Upper lobe of left lung (tissue), 6 donors: ENCODE measurements at regions not wholly inside any gene's neighbourhood (a gene's known extent, or its start where the extent isn't known, plus 50 kb on each side); places are given as distances from the start of the nearest gene placed in this dataset.

ENCODE experiments used
- ATAC-seq, 2 donors: fragments of 200-7000 bp; cut with Tn5 transposase; one replicate each; pipeline ENCODE4 v1.9.1; 2022; ENCODE audit warnings: mild to moderate bottlenecking in 2 of 2, moderate library complexity in 2 of 2; ENCODE audit not compliant: low FRiP score in 2 of 2
- DNase-seq, 2 donors: peaks; one replicate each; pipeline ENCODE4 v3.0.0-alpha.2; 2019 to 2020
- H3K27ac ChIP-seq, 4 donors: fragments of 200-600 bp; sonication (generic); one replicate each; pipeline ENCODE4 v1.5.1; 2016 to 2019
- H3K27me3 ChIP-seq, 4 donors: fragments of 200-600 bp; sonication (generic); one replicate each; pipeline ENCODE4 v1.5.1; 2017 to 2019
- H3K36me3 ChIP-seq, 4 donors: fragments of 200-600 bp; sonication (generic); one replicate each; pipeline ENCODE4 v1.5.1; 2016 to 2019
- H3K4me1 ChIP-seq, 4 donors: fragments of 200-600 bp; sonication (generic); one replicate each; pipeline ENCODE4 v1.5.1; 2018 to 2019
- H3K4me3 ChIP-seq, 4 donors: fragments of 200-600 bp; sonication (generic); one replicate each; pipeline ENCODE4 v1.5.1; 2017 to 2019; ENCODE audit warnings: mild to moderate bottlenecking in 2 of 4, moderate library complexity in 1 of 4
- H3K9me3 ChIP-seq, 4 donors: fragments of 200-600 bp; sonication (generic); one replicate each; pipeline ENCODE4 v1.5.1; 2018 to 2019
- CTCF ChIP-seq, 6 experiments: fragments of 450-650 bp in 4 of 6; fragments of 200-600 bp in 2 of 6; sonication (generic) in 2 of 6; IDR thresholded peaks; one replicate each; pipeline ENCODE4 v1.5.1; 2016 to 2019; ENCODE audit warnings: antibody characterized with exemption in 6 of 6
- EP300 ChIP-seq, 4 donors: sonication (generic); formaldehyde crosslinking; IDR thresholded peaks; one replicate each; pipeline ENCODE4 v1.5.1; 2017; ENCODE audit warnings: antibody characterized with exemption in 4 of 4, control low read depth in 2 of 4
- POLR2A ChIP-seq, 4 donors: fragments of 450-650 bp; IDR thresholded peaks; one replicate each; pipeline ENCODE4 v1.5.1; 2016 to 2017; ENCODE audit warnings: antibody characterized with exemption in 4 of 4, mild to moderate bottlenecking in 2 of 4
- POLR2AphosphoS5 ChIP-seq, 2 donors: sonication (generic); formaldehyde crosslinking; IDR thresholded peaks; one replicate each; pipeline ENCODE4 v1.5.1; 2017; ENCODE audit warnings: antibody characterized with exemption in 2 of 2
- whole genome bisulfite sequencing, 2 donors: methylation state at CpG; one replicate each; pipeline ENCODE4 v1.1.5; 2017 to 2018; 5-methylcytosine and 5-hydroxymethylcytosine counted together
- donor health status: DM: no; HTN: no; CAD: no; lungs with moderate emphysema.
- donor health status: DM: no; HTN: yes; CAD: no; lungs with severe emphysema.

- H3K4me3 ChIP-seq: no peak overlapping the region
Observed at GRCh38 chr7:16365177-16365576, 56.2 kb downstream of the CRPPA start.

GRCh38 chr7:16359216-16359615, 62.1 kb downstream of the CRPPA start:
- DNase-seq: no peak
- H3K27me3 ChIP-seq: no peaks in the 10 kb centered on the region
- no peaks in the 10 kb centered on the region for H3K36me3 ChIP-seq
- 91% methylated on average over 4 of the region's 4 CpGs for WGBS, 2 donors
- H3K9me3 ChIP-seq: no peaks in the 10 kb centered on the region
- H3K4me1 ChIP-seq: peaks cover 0 to 2% (median 0%) of the 10 kb centered on the region in 4 donors
- H3K4me3 ChIP-seq: no peak overlapping the region
- no peak overlapping the region for H3K27ac ChIP-seq
- ATAC-seq: no peak
- TF ChIP-seq CTCF (IDR thresholded peaks at IDR 0.05): no peak
- no peak for TF ChIP-seq EP300 (IDR thresholded peaks at IDR 0.05)
- no peak for TF ChIP-seq POLR2A (IDR thresholded peaks at IDR 0.05)
- TF ChIP-seq POLR2AphosphoS5 (IDR thresholded peaks at IDR 0.05): no peak

More at GRCh38 chr7:16365177-16365576, 56.2 kb downstream of the CRPPA start:
- Histone ChIP-seq H3K27ac (no peak overlapping the region), H3K36me3 (no peaks in the 10 kb centered on the region), H3K9me3 (peaks cover 0 to under 1% (median 0%) of the 10 kb centered on the region in 4 donors), H3K4me1 (no peaks in the 10 kb centered on the region), H3K27me3 (no peaks in the 10 kb centered on the region)
- no peak for TF ChIP-seq POLR2A (IDR thresholded peaks at IDR 0.05)
- TF ChIP-seq POLR2AphosphoS5 (IDR thresholded peaks at IDR 0.05): no peak
- no peak for TF ChIP-seq CTCF (IDR thresholded peaks at IDR 0.05)
- TF ChIP-seq EP300 (IDR thresholded peaks at IDR 0.05): no peak
- ATAC-seq (no peak), DNase-seq (no peak)
- WGBS, 2 donors: 64 to 85% methylated on average over 1 of the region's 1 CpG

GRCh38 chr7:16357921-16358320, 63.4 kb downstream of the CRPPA start:
- Histone ChIP-seq H3K4me1 (peaks cover 0 to 2% (median 0%) of the 10 kb centered on the region in 4 donors), H3K4me3 (no peak overlapping the region), H3K36me3 (no peaks in the 10 kb centered on the region), H3K27ac (no peak overlapping the region), H3K9me3 (no peaks in the 10 kb centered on the region), H3K27me3 (no peaks in the 10 kb centered on the region)
- TF ChIP-seq POLR2A (IDR thresholded peaks at IDR 0.05): no peak
- no peak for TF ChIP-seq POLR2AphosphoS5 (IDR thresholded peaks at IDR 0.05)
- no peak for TF ChIP-seq EP300 (IDR thresholded peaks at IDR 0.05)
- TF ChIP-seq CTCF (IDR thresholded peaks at IDR 0.05): no peak
- ATAC-seq (peak; percentile 24 to 55), DNase-seq (peak in 1 of 2 donors; percentile 37)
- 58 to 80% methylated on average over 2 to 3 of the region's 3 CpGs for WGBS, 2 donors

- no peak overlapping the region for H3K27ac ChIP-seq
- no peaks in the 10 kb centered on the region for H3K36me3 ChIP-seq
- H3K27me3 ChIP-seq: no peaks in the 10 kb centered on the region
- H3K4me1 ChIP-seq: peaks cover 0 to 2% (median 0%) of the 10 kb centered on the region in 4 donors
- H3K9me3 ChIP-seq: no peaks in the 10 kb centered on the region
- no peak for DNase-seq
- TF ChIP-seq POLR2AphosphoS5 (IDR thresholded peaks at IDR 0.05) (no peak), EP300 (IDR thresholded peaks at IDR 0.05) (no peak), POLR2A (IDR thresholded peaks at IDR 0.05) (no peak), CTCF (IDR thresholded peaks at IDR 0.05) (no peak)
- WGBS, 2 donors: 93 to 94% methylated on average over 5 of the region's 5 CpGs
- ATAC-seq: no peak
- no peak overlapping the region for H3K4me3 ChIP-seq
Observed at GRCh38 chr7:16357474-16357873, 63.9 kb downstream of the CRPPA start.

GRCh38 chr7:16356301-16356958, 64.9 kb downstream of the CRPPA start:
- 52 to 59% methylated on average over 2 of the region's 2 CpGs for WGBS, 2 donors
- TF ChIP-seq POLR2A (IDR thresholded peaks at IDR 0.05) (no peak), CTCF (IDR thresholded peaks at IDR 0.05) (no peak), EP300 (IDR thresholded peaks at IDR 0.05) (no peak), POLR2AphosphoS5 (IDR thresholded peaks at IDR 0.05) (no peak)
- Histone ChIP-seq H3K27ac (no peak overlapping the region), H3K4me1 (peaks cover 0 to 2% (median 0%) of the 10 kb centered on the region in 4 donors), H3K9me3 (no peaks in the 10 kb centered on the region), H3K36me3 (no peaks in the 10 kb centered on the region), H3K4me3 (no peak overlapping the region), H3K27me3 (no peaks in the 10 kb centered on the region)
- no peak for ATAC-seq
- no peak for DNase-seq
